HG02938 (cell line): ENCODE measurements at regions not wholly inside any gene's neighbourhood (a gene's known extent, or its start where the extent isn't known, plus 50 kb on each side); places are given as distances from the start of the nearest gene placed in this dataset.

ENCODE experiments used
- ATAC-seq: cut with Tn5 transposase; IDR thresholded peaks from one replicate; pipeline ENCODE4 v1.9.1; 2021; ENCODE audit warnings: mild to moderate bottlenecking, moderate library complexity; ENCODE audit not compliant: unreplicated experiment

GRCh38 chr2:163281717-163282116 lies 443.1 kb upstream of the KCNH7 start:
- ATAC-seq, result no peak

GRCh38 chr2:163269374-163270021 lies 430.9 kb upstream of the KCNH7 start:
- no peak for ATAC-seq

- no peak for ATAC-seq
Observed at GRCh38 chr2:163266772-163267171, 428.2 kb upstream of the KCNH7 start.

- ATAC-seq, result no peak
Observed at GRCh38 chr2:163265562-163265961, 427.0 kb upstream of the KCNH7 start.

- ATAC-seq, result no peak
Observed at GRCh38 chr2:163264341-163264740, 425.8 kb upstream of the KCNH7 start.

DNA sequence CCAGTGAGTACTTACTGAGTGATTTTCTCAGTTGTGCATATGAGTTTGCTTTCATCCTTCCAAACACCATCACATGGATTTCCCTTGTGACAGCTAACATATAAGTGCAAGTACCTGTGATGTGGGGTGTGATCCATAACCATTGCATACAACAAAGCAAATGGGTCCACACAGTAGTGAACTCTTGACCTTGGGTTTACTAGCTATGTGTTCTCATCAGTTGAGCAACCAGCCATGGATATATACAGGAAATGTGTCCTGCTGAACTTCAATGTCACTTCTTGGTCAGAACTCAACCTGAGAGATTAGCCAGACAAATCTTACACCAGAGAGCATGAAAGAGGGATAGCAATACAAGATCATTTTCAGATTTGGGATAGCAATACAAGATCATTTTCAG lies 420.9 kb upstream of the KCNH7 start:
- ATAC-seq, result no peak

DNA sequence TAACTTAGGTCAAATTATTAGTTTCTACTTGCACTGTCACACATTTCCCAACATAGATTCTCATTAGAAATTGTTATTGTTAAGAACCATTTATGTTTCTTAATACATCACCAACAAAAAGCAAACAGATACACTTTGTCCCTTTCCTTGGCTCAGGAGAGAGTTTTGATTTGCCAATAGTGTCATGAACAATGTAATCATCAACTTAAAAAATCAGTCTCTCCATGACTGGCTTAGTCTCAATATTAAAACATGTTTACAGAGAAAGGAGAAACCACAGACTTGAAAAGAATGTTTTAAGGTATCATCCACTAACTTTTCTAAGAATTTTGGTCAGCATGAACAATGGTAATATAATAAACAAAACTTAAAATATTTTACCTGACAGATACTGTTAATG lies 416.5 kb upstream of the KCNH7 start:
- no peak for ATAC-seq

DNA sequence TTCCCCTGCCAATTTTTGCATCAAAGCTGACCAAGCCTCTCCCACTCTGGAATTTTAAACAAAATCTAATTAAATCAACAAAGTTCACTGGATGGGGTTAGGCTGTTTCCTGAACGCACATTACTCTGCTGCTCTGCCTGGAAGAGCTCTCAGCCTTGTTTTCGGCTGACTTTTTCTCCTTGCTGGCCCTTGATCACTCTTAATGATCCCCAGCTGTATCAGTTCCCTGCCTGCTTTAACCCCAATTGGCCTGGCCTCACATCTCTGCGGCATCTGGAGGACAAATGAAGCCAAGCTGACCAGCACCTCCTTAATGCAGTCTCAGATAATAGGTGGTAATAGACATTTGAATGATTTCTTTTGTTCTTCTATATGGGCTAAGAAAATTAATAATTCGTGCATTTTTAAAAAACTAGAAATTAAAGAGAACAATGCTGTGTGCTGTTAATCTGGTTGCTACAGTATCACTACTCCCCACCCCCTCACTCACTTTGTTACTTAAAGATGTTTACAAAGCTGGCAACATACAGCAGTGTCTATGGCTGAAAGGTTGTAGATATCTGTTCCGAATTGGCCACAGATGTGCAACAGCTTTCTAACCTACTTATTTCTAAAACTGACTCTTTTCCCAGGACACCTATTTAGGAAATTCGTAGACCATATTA lies 415.2 kb upstream of the KCNH7 start:
- ATAC-seq, result no peak

GRCh38 chr2:163252199-163252598 lies 413.6 kb upstream of the KCNH7 start:
- no peak for ATAC-seq

- no peak for ATAC-seq
Observed at GRCh38 chr2:163248376-163249253, 410.0 kb upstream of the KCNH7 start.

DNA sequence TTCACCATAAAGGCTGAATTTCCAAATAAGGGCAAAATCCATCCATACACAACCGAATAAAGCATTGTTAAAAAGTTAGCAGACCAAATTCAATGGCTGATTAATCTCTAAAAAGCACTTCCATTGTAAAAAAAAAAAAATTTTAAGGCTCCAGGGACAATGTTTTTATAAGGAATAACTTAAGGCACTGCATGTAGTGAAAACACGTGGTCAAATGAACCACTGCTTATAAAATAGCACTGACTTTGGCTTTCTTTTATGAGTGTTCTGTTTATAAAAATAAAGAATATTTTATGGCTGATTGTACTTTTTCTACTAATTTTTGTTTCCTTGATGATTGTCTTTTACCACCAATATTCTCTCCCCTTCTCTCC lies 409.3 kb upstream of the KCNH7 start:
- ATAC-seq, result no peak

- no peak for ATAC-seq
Observed at GRCh38 chr2:163247156-163247846, 408.7 kb upstream of the KCNH7 start.

DNA sequence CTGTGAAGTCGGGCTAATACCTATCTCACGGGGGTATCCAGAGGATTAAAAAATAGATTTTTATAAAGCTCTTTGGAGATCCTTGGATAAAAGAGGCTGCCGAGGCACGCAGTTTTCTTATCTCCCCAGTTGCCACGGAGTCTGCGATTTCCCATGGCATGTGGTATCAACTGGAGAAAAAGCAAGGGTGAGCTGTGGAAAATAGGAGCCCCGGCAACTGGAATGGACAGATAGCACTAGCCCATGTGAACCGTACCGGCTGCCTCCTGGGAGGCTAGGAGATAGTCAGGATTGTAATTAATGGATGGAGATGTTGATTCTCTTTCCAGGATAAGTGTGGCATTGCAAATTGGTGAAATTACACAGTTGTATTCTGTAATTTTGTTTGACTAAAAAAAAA lies 407.6 kb upstream of the KCNH7 start:
- ATAC-seq, result no peak

DNA sequence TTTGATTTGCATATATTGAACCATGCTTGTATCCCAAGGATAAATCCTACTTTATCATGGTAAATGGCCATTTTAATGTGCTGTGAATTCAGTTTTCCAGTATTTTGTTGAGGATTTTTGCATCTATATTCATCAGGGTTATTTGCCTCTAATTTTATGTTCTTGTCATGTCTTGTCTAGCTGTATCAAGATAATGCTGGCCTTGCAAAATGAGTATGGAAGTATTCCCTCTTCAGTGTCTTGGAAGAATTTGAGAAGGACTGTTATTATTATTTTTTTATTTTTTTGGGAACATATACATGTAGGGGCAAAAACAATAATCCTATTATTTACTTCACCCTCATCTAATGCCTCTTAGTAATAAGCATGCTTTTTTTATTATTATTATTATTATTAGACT lies 398.0 kb upstream of the KCNH7 start:
- no peak for ATAC-seq

- no peak for ATAC-seq
Observed at GRCh38 chr2:163231666-163232065, 393.1 kb upstream of the KCNH7 start.

GRCh38 chr2:163213661-163214081 lies 375.1 kb upstream of the KCNH7 start:
- ATAC-seq, result no peak

GRCh38 chr2:163210430-163210918 lies 371.9 kb upstream of the KCNH7 start:
- ATAC-seq, result no peak

DNA sequence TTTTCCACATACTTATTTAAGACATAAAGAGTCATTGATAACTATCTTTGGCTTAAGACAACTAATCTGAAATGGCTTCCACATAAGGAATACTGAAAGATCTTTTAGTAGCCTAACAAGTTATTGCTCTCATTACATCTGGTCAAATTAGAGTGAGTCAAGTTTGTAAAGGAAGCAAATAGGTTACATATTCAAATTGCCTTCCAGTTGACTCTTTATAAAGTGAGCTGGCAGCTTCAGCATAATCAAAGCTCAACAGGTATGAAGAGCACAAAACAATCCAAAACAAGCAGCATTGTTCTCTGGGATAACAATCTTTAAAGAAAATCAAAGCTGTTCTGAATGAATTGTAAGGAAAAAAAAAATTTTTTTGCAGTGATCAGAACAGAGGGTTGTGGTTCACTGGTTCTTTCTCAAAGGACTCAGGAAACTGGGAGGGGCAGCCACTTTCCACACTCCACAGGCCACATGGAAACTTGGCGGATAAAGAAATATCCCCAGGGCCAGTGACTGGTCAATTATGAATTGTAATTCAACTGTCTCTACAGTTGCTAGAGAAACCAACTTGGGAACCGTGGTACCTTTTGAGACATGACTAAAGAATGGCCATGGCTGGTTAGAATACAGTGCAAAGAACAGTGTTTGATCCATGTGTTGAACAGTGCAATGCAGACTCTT lies 369.3 kb upstream of the KCNH7 start:
- ATAC-seq, result no peak

DNA sequence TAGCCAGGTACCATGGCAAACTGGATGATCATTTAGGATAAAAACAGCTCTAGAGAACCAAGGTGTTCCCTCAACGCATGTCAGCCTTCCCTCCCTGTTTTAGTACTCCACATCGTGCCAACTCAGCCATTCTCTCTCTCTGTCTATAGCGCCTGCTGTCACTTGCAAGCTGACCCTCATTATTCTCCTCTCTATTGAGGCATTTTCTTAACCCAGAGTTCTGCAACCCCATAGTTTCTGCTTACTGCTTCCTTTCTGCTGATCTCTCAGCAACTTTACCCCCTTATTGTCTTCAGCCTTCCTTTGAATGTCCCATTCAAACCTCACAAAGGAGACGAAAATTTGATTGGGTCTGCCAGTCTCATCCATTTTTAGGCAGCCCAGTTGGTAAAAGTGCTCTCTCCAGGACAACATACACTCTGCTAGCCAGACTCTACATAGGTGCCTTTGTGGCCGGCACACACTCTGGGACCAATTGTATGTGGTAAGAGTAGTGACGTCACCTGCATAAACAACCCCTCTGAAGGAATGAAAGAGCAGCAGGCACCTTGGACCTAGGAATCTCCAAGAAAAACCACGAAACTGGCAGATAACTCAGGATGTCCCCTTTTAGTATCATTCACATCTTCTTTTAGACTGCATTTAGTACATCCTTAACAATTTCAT lies 367.2 kb upstream of the KCNH7 start:
- no peak for ATAC-seq

- no peak for ATAC-seq
Observed at GRCh38 chr2:163200741-163201140, 362.2 kb upstream of the KCNH7 start.
